ENCODE measurements at regions not wholly inside any gene's neighbourhood (a gene's known extent, or its start where the extent isn't known, plus 50 kb on each side); places are given as distances from the start of the nearest gene placed in this dataset.
"Not testable (repeated sequence)": the region's sequence is repeated elsewhere in the genome, so short reads cannot be mapped to it uniquely, and the experiment has no call there.

DNA sequence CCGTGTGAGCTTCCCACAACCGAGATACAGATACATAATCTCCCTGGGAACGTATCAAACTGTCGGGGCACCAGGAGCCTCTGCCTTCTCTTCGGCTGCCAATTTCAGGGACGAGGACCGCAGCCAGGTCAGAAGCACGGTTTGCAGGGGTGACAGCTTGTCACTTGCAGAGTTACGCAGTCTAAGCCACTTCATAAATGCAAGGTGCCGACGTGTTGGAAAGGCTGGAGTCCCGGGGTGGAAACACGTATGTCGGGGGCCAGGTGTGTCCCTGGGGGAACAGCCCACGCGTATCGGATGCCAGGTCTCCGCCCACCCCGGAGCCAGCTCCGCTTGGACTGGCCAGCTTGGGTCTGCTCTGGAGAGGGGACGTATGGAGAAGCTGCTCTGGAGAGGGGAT, 76.3 kb upstream of the SHOX start:
- Mint-ChIP-seq H3K9me3 (ENCODE audit: unreplicated experiment) (peaks cover 26% of the 10 kb centered on the region), H3K4me1 (ENCODE audit: insufficient read depth, unreplicated experiment) (no peaks in the 10 kb centered on the region), H3K27ac (ENCODE audit: low read depth, unreplicated experiment) (no peak overlapping the region), H3K27me3 (ENCODE audit: insufficient read depth, unreplicated experiment) (no peaks in the 10 kb centered on the region), H3K36me3 (ENCODE audit: insufficient read depth, unreplicated experiment) (peaks cover 6% of the 10 kb centered on the region), H3K4me3 (ENCODE audit: unreplicated experiment) (no peak overlapping the region)
- CTCF ChIA-PET = no interaction called here
- intact Hi-C loops (cut with micrococcal nuclease) = no loop called here
- BruUV-seq (replicated peaks) = no TSS peak
- no peak for DNase-seq (ENCODE audit: unreplicated experiment)
- TF ChIP-seq, protein P1, sequence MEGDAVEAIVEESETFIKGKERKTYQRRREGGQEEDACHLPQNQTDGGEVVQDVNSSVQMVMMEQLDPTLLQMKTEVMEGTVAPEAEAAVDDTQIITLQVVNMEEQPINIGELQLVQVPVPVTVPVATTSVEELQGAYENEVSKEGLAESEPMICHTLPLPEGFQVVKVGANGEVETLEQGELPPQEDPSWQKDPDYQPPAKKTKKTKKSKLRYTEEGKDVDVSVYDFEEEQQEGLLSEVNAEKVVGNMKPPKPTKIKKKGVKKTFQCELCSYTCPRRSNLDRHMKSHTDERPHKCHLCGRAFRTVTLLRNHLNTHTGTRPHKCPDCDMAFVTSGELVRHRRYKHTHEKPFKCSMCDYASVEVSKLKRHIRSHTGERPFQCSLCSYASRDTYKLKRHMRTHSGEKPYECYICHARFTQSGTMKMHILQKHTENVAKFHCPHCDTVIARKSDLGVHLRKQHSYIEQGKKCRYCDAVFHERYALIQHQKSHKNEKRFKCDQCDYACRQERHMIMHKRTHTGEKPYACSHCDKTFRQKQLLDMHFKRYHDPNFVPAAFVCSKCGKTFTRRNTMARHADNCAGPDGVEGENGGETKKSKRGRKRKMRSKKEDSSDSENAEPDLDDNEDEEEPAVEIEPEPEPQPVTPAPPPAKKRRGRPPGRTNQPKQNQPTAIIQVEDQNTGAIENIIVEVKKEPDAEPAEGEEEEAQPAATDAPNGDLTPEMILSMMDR (IDR thresholded peaks at IDR 0.05; ENCODE audit: unreplicated experiment) = no peak
- POLR2A ChIA-PET = no interaction called here

DNA sequence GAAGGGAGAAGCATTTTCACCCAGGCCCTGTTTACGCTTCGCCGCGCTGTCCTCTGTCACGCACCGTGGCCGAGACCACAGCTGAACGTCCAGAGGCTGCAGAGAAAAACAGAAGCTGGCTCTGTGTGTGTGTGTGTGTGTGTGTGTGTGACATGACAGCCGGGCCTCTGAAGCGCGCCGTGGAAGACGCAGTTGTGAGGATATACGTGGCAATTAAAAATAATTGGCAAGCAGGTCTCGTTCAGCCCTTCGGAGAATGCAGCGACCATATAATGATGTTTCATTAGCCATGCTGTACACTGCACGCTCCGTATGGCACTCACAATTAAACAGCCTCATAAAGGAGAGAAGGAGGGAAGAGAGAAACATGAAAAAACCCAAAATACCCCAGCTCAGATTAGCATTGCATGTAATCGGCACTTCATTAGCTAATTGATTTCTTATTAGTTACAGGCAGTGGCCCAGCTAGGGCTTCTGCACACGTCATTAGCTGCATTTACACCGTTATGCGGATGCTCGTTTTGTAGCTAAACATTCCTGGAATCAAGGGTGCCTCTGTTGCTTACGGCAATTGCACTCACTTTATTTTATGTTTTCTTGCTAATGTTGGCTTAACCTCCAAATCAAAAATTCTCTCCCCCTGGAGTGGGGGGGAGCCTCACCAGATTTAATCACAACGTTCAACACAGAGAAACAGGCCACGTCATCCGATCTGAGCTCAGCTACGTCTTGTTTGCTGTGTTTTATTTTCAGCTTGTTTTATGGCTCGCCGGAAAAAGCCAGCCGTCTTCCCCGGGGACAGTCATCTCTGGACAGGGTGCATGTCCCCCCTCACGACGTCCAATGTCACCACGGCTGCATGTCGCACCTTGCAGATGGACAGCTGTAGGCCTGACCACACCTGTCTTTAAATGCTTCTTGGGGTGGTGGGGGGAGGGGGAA, 74.6 kb upstream of the SHOX start:
- H3K9me3 Mint-ChIP-seq (ENCODE audit: unreplicated experiment) = peaks cover 9% of the 10 kb centered on the region
- ChIA-PET CTCF (no interaction called here), POLR2A (no interaction called here)
- intact Hi-C loops (cut with micrococcal nuclease) = no loop called here
- no peaks in the 10 kb centered on the region for H3K36me3 Mint-ChIP-seq (ENCODE audit: insufficient read depth, unreplicated experiment)
- no peak overlapping the region for H3K4me3 Mint-ChIP-seq (ENCODE audit: unreplicated experiment)
- BruUV-seq (replicated peaks) = no TSS peak
- no peaks in the 10 kb centered on the region for H3K27me3 Mint-ChIP-seq (ENCODE audit: insufficient read depth, unreplicated experiment)
- no peak for DNase-seq (ENCODE audit: unreplicated experiment)
- TF ChIP-seq, protein P1 (IDR thresholded peaks at IDR 0.05; ENCODE audit: unreplicated experiment) = no peak
- H3K27ac Mint-ChIP-seq (ENCODE audit: low read depth, unreplicated experiment) = no peak overlapping the region
- H3K4me1 Mint-ChIP-seq (ENCODE audit: insufficient read depth, unreplicated experiment) = no peaks in the 10 kb centered on the region

DNA sequence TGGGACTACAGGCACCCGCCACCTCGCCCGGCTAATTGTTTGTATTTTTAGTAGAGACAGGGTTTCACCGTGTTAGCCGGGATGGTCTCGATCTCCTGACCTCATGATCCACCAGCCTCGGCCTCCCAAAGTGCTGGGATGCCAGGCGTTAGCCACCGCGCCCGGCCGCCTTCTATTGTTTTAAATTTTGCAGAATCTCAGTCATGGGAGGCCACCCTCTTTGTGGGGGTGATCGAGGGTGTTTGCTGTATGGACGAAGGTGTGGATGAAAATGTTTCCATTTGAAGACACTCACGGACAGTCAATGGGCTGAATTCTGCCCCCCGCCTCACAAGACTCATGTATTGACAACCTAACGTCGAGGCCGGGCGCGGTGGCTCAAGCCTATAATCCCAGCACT, 73.0 kb upstream of the SHOX start:
- CTCF ChIA-PET; DNase-seq (ENCODE audit: unreplicated experiment); H3K27ac Mint-ChIP-seq (ENCODE audit: low read depth, unreplicated experiment): not testable (repeated sequence)

DNA sequence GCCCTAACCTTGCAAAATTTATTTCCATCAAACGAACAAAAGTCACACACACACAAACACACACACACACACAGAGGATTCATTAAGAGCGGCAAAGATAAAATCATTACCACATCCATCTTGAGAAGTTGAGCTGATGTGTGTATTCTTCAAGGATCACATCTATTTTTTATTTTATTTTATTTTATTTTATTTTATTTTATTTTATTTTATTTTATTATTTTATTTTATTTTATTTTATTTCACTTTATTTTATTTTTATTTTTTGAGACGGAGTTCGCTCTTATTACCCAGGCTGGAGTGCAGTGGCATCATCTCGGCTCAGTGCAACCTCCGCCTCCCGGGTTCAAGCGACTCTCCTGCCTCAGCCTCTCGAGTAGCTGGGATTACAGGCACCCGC, 71.3 kb upstream of the SHOX start:
- H3K4me1 Mint-ChIP-seq (ENCODE audit: insufficient read depth, unreplicated experiment); H3K27me3 Mint-ChIP-seq (ENCODE audit: insufficient read depth, unreplicated experiment); BruUV-seq (replicated peaks); H3K36me3 Mint-ChIP-seq (ENCODE audit: insufficient read depth, unreplicated experiment); intact Hi-C loops (cut with micrococcal nuclease); DNase-seq (ENCODE audit: unreplicated experiment); H3K27ac Mint-ChIP-seq (ENCODE audit: low read depth, unreplicated experiment); POLR2A ChIA-PET; CTCF ChIA-PET; H3K4me3 Mint-ChIP-seq (ENCODE audit: unreplicated experiment): not testable (repeated sequence)
- peaks cover 18% of the 10 kb centered on the region for H3K9me3 Mint-ChIP-seq (ENCODE audit: unreplicated experiment)

More for the DNA sequence above, 73.0 kb upstream of the SHOX start:
- peaks cover 16% of the 10 kb centered on the region for H3K9me3 Mint-ChIP-seq (ENCODE audit: unreplicated experiment)
- BruUV-seq (replicated peaks); H3K27me3 Mint-ChIP-seq (ENCODE audit: insufficient read depth, unreplicated experiment); H3K4me3 Mint-ChIP-seq (ENCODE audit: unreplicated experiment); POLR2A ChIA-PET; H3K36me3 Mint-ChIP-seq (ENCODE audit: insufficient read depth, unreplicated experiment); H3K4me1 Mint-ChIP-seq (ENCODE audit: insufficient read depth, unreplicated experiment); intact Hi-C loops (cut with micrococcal nuclease): not testable (repeated sequence)

DNA sequence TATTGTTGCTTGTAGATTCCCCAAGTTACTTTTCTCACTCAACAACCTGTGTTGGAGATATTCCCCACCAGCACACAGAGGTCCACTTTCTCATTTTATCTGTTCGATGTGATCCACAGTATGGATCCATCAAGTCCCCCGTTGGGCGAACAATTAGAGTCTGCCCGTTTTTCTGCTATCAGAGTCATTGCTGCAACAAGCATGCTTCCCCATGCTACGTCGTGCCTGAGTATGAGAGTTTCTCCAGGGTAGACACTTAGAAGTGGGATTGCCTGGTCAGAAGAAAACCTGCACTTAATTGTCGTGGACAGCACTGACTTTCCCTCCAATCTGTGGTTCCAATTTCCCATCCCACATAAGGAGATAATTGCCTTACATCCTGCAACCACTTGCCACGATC, 62.7 kb upstream of the SHOX start:
- POLR2A ChIA-PET = no interaction called here
- no peak overlapping the region for H3K27ac Mint-ChIP-seq (ENCODE audit: low read depth, unreplicated experiment)
- no TSS peak for BruUV-seq (replicated peaks)
- intact Hi-C loops (cut with micrococcal nuclease) = no loop called here
- CTCF ChIA-PET = no interaction called here
- DNase-seq (ENCODE audit: unreplicated experiment) = no peak
- no peaks in the 10 kb centered on the region for H3K4me1 Mint-ChIP-seq (ENCODE audit: insufficient read depth, unreplicated experiment)
- H3K27me3 Mint-ChIP-seq (ENCODE audit: insufficient read depth, unreplicated experiment) = no peaks in the 10 kb centered on the region
- TF ChIP-seq, protein P1 (IDR thresholded peaks at IDR 0.05; ENCODE audit: unreplicated experiment) = no peak
- peaks cover 23% of the 10 kb centered on the region for H3K9me3 Mint-ChIP-seq (ENCODE audit: unreplicated experiment)
- no peaks in the 10 kb centered on the region for H3K36me3 Mint-ChIP-seq (ENCODE audit: insufficient read depth, unreplicated experiment)
- H3K4me3 Mint-ChIP-seq (ENCODE audit: unreplicated experiment) = no peak overlapping the region

All from MCF 10A (cell line).